Type B pancreatic cell (in vitro differentiated cells): ENCODE measurements at regions not wholly inside any gene's neighbourhood (a gene's known extent, or its start where the extent isn't known, plus 50 kb on each side); places are given as distances from the start of the nearest gene placed in this dataset.
A peak's percentile ranks its signal among the peaks of the same experiment; 100 is the strongest.

ENCODE experiments used
- DNase-seq: peaks from one replicate; pipeline ENCODE4 v3.0.0; 2021; ENCODE audit warnings: mixed read lengths; ENCODE audit not compliant: unreplicated experiment; ENCODE audit errors: extremely low spot score
- H3K27ac Mint-ChIP-seq: 2 replicates; pipeline ENCODE4 v1.8.0; 2021; ENCODE audit warnings: mild to moderate bottlenecking, mixed read lengths
- H3K27me3 Mint-ChIP-seq: 2 replicates; pipeline ENCODE4 v1.8.0; 2021; ENCODE audit warnings: mixed read lengths
- H3K36me3 Mint-ChIP-seq: 2 replicates; pipeline ENCODE4 v1.8.0; 2021; ENCODE audit warnings: mixed read lengths
- H3K4me1 Mint-ChIP-seq: one replicate; pipeline ENCODE4 v1.8.0; 2021; ENCODE audit warnings: mixed read lengths; ENCODE audit not compliant: unreplicated experiment
- H3K4me3 Mint-ChIP-seq: 2 replicates; pipeline ENCODE4 v1.8.0; 2021; ENCODE audit warnings: mild to moderate bottlenecking, mixed read lengths
- H3K9me3 Mint-ChIP-seq: 2 replicates; pipeline ENCODE4 v1.8.0; 2021; ENCODE audit warnings: mixed read lengths
- TF ChIP-seq, protein P1 (sequence below): fragments of 200-600 bp; sonication (generic); conservative IDR thresholded peaks from 2 replicates; pipeline ENCODE4 v1.5.0; 2021; ENCODE audit warnings: antibody characterized with exemption, mild to moderate bottlenecking

- no peak overlapping the region for H3K4me3 Mint-ChIP-seq
- TF ChIP-seq, protein P1, sequence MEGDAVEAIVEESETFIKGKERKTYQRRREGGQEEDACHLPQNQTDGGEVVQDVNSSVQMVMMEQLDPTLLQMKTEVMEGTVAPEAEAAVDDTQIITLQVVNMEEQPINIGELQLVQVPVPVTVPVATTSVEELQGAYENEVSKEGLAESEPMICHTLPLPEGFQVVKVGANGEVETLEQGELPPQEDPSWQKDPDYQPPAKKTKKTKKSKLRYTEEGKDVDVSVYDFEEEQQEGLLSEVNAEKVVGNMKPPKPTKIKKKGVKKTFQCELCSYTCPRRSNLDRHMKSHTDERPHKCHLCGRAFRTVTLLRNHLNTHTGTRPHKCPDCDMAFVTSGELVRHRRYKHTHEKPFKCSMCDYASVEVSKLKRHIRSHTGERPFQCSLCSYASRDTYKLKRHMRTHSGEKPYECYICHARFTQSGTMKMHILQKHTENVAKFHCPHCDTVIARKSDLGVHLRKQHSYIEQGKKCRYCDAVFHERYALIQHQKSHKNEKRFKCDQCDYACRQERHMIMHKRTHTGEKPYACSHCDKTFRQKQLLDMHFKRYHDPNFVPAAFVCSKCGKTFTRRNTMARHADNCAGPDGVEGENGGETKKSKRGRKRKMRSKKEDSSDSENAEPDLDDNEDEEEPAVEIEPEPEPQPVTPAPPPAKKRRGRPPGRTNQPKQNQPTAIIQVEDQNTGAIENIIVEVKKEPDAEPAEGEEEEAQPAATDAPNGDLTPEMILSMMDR: no peak
- H3K27ac Mint-ChIP-seq: no peak overlapping the region
- H3K36me3 Mint-ChIP-seq: no peaks in the 10 kb centered on the region
- peaks cover 5% of the 10 kb centered on the region for H3K9me3 Mint-ChIP-seq
- no peak for DNase-seq
- H3K4me1 Mint-ChIP-seq: peaks cover 10% of the 10 kb centered on the region
- H3K27me3 Mint-ChIP-seq: peaks cover 22% of the 10 kb centered on the region
Observed at GRCh38 chr16:9254863-9255262, 163.4 kb downstream of the HAPSTR1 start.

- TF ChIP-seq, protein P1: peak; percentile 73
- Mint-ChIP-seq H3K27me3 (peaks cover 24% of the 10 kb centered on the region), H3K4me1 (peaks cover 10% of the 10 kb centered on the region), H3K9me3 (peaks cover 5% of the 10 kb centered on the region), H3K4me3 (no peak overlapping the region), H3K27ac (no peak overlapping the region), H3K36me3 (no peaks in the 10 kb centered on the region)
- no peak for DNase-seq
Observed at GRCh38 chr16:9256196-9256595, 164.8 kb downstream of the HAPSTR1 start.

DNA sequence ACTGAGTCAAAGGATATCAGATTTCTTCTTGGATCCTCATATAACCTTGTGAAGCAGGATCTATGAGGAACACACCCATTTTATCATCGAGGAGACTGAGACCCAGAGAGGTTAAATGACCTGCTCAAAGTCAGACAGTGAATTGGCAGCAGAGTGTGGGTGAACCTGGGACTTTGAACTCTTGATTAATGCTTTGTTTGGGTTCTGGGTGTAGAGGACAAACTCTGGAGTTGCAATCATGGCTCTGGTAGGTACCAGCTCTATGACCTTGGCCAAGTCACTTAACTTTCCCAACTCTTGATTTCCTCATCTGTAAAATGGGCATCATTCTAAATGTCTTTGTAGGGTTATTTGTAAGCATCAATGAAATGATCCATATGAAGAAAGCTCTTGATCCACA lies 166.4 kb downstream of the HAPSTR1 start:
- Mint-ChIP-seq H3K4me1 (peaks cover 10% of the 10 kb centered on the region), H3K4me3 (no peak overlapping the region), H3K27me3 (peaks cover 18% of the 10 kb centered on the region), H3K27ac (no peak overlapping the region), H3K9me3 (peaks cover 5% of the 10 kb centered on the region), H3K36me3 (no peaks in the 10 kb centered on the region)
- no peak for DNase-seq
- TF ChIP-seq, protein P1: no peak

GRCh38 chr16:9258423-9259051 lies 167.1 kb downstream of the HAPSTR1 start:
- no peaks in the 10 kb centered on the region for H3K36me3 Mint-ChIP-seq
- no peak overlapping the region for H3K4me3 Mint-ChIP-seq
- H3K27me3 Mint-ChIP-seq: peaks cover 23% of the 10 kb centered on the region
- peaks cover 15% of the 10 kb centered on the region for H3K4me1 Mint-ChIP-seq
- peaks cover 5% of the 10 kb centered on the region for H3K9me3 Mint-ChIP-seq
- no peak for DNase-seq
- TF ChIP-seq, protein P1: peak; percentile 86
- H3K27ac Mint-ChIP-seq: no peak overlapping the region

- Mint-ChIP-seq H3K4me1 (peaks cover 16% of the 10 kb centered on the region), H3K9me3 (no peaks in the 10 kb centered on the region), H3K4me3 (no peak overlapping the region), H3K36me3 (no peaks in the 10 kb centered on the region), H3K27ac (no peak overlapping the region), H3K27me3 (peaks cover 28% of the 10 kb centered on the region)
- TF ChIP-seq, protein P1: no peak
- DNase-seq: no peak
Observed at GRCh38 chr16:9259914-9260608, 168.6 kb downstream of the HAPSTR1 start.
